ENCODE measurements at regions not wholly inside any gene's neighbourhood (a gene's known extent, or its start where the extent isn't known, plus 50 kb on each side); places are given as distances from the start of the nearest gene placed in this dataset.

DNA sequence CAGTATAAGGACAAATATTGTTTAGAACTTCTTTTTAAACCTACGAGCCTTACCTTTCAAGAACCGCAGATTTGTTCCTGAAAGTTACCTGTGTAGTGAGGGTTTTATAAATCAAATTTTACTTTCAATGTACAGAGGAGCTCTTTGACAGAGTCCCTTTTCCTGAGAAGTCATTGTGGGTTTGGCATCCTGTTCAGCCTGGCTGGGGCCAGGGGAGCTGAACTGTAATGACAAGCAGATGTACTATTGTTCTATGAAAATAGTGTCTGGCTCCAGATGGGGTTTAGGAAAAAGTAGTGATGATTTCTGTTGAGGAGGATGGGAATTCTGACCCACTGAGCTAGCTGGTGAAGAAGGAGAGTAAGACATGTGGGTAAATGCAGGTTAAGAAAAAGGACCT, 196.2 kb upstream of the PGRMC2 start:
- no peak overlapping the region for H3K27ac ChIP-seq
- H3K4me3 ChIP-seq = no peak overlapping the region
- no peak for DNase-seq
- H3K27me3 ChIP-seq = no peaks in the 10 kb centered on the region
- H3K36me3 ChIP-seq = no peaks in the 10 kb centered on the region
- intact Hi-C loops (cut with DNase I) = no loop called here
- H3K9me3 ChIP-seq = no peaks in the 10 kb centered on the region
- WGBS, 2 donors = 41 to 51% methylated on average over 2 of the region's 2 CpGs
- peaks cover 0 to 3% (median 0%) of the 10 kb centered on the region in 3 donors for H3K4me1 ChIP-seq
- TF ChIP-seq POLR2A (IDR thresholded peaks at IDR 0.05) = no peak
- TF ChIP-seq, protein P1, sequence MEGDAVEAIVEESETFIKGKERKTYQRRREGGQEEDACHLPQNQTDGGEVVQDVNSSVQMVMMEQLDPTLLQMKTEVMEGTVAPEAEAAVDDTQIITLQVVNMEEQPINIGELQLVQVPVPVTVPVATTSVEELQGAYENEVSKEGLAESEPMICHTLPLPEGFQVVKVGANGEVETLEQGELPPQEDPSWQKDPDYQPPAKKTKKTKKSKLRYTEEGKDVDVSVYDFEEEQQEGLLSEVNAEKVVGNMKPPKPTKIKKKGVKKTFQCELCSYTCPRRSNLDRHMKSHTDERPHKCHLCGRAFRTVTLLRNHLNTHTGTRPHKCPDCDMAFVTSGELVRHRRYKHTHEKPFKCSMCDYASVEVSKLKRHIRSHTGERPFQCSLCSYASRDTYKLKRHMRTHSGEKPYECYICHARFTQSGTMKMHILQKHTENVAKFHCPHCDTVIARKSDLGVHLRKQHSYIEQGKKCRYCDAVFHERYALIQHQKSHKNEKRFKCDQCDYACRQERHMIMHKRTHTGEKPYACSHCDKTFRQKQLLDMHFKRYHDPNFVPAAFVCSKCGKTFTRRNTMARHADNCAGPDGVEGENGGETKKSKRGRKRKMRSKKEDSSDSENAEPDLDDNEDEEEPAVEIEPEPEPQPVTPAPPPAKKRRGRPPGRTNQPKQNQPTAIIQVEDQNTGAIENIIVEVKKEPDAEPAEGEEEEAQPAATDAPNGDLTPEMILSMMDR (IDR thresholded peaks at IDR 0.05) = no peak

GRCh38 chr4:128483041-128483440, 195.4 kb upstream of the PGRMC2 start:
- no peak overlapping the region for H3K4me3 ChIP-seq
- WGBS, 2 donors = 78% methylated on average over 2 of the region's 2 CpGs; no CpG with 5 or more reads in 1 of the 2 donors
- no peaks in the 10 kb centered on the region for H3K27me3 ChIP-seq
- no peak overlapping the region for H3K27ac ChIP-seq
- H3K9me3 ChIP-seq = no peaks in the 10 kb centered on the region
- TF ChIP-seq POLR2A (IDR thresholded peaks at IDR 0.05) = no peak
- TF ChIP-seq, protein P1 (IDR thresholded peaks at IDR 0.05) = no peak
- DNase-seq = no peak
- H3K36me3 ChIP-seq = no peaks in the 10 kb centered on the region
- intact Hi-C loops (cut with DNase I) = no loop called here
- H3K4me1 ChIP-seq = no peaks in the 10 kb centered on the region

DNA sequence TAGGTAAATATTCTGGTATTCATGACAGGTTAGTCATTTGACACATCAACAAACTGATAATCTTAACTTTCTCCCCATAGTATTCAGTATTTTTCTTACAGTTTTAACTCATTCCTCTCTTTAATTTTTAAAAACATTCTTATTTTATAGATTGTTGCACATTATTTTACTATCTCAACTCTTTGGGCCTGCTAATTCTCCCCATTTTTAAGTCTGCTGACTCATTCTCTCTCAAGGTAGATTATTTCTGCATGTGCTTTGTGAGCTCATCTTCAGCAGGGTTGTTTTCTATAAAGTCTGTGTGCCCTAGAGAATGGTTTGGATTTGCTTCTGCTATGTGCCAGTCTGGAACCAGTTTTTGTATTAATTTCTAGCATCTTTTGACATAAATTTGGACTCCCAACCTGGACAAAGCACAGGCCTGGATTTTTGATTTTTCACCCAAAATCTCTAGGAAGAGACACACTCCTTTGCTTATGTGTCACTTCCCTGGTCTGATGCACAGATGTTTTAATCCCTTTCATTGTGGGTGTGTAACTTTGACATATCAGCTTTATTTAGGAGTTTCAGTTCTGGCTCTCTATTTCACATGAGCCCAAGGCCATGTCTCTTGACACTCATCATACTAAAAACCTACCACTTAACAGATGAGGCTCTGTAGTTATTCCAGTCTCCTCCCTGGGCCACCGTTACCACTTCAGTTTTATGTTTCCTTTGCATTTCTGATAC, 194.3 kb upstream of the PGRMC2 start:
- H3K27me3 ChIP-seq = no peaks in the 10 kb centered on the region
- 83% methylated on average over 1 of the region's 1 CpG for WGBS, 2 donors
- intact Hi-C loops (cut with DNase I) = no loop called here
- no peak overlapping the region for H3K27ac ChIP-seq
- H3K4me1 ChIP-seq = peaks cover 0 to 9% (median 0%) of the 10 kb centered on the region in 3 donors
- no peaks in the 10 kb centered on the region for H3K9me3 ChIP-seq
- no peak overlapping the region for H3K4me3 ChIP-seq
- no peak for DNase-seq
- TF ChIP-seq, protein P1 (IDR thresholded peaks at IDR 0.05) = no peak
- no peak for TF ChIP-seq POLR2A (IDR thresholded peaks at IDR 0.05)
- no peaks in the 10 kb centered on the region for H3K36me3 ChIP-seq

DNA sequence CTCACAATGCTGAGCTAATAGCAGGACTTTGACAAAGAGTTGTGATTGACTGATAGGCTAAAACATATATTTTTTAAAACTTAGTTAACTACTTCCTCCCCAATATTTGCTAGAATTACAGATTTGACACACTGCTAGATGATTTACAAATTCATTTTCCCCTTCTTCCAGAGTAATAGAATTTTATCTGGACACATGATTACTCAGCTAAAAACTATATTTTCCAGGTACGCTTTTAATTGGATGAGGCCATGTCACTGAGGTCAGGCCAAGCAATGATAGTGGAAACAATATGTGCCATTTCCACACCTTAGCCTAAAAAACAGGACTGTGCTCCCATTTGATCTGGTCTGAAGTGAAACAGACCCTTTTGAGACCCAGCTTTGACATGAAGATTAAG, 193.3 kb upstream of the PGRMC2 start:
- TF ChIP-seq, protein P1 (IDR thresholded peaks at IDR 0.05) = no peak
- TF ChIP-seq POLR2A (IDR thresholded peaks at IDR 0.05) = no peak
- intact Hi-C loops (cut with DNase I) = no loop called here
- H3K9me3 ChIP-seq = no peaks in the 10 kb centered on the region
- no peaks in the 10 kb centered on the region for H3K27me3 ChIP-seq
- no peak for DNase-seq
- no peaks in the 10 kb centered on the region for H3K36me3 ChIP-seq
- H3K4me1 ChIP-seq = peaks cover 0 to 11% (median 0%) of the 10 kb centered on the region in 3 donors
- WGBS, 2 donors = 92 to 100% methylated on average over 1 of the region's 1 CpG
- no peak overlapping the region for H3K27ac ChIP-seq
- no peak overlapping the region for H3K4me3 ChIP-seq

DNA sequence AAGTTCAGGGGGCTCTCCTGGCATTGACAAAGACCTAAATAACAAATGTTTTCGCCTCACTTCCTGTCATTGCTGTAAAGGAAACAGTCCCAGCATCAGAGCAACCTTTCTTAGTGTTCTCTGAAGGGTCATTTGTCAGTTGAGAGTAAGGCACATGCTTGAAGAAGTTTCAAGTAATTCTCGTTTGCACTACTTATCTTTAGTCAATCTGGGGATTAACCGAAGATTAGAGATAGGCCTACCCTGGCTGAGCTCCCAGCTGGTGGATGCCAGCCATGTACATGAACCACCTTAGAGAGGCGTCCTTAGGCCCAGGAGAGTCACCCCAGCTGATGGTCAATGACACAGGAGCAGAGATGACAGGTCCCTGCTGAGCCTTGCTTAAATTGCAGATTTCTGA, 189.9 kb upstream of the PGRMC2 start:
- 17 to 24% methylated on average over 4 of the region's 4 CpGs for WGBS, 2 donors
- DNase-seq = no peak
- no peak for TF ChIP-seq POLR2A (IDR thresholded peaks at IDR 0.05)
- TF ChIP-seq, protein P1 (IDR thresholded peaks at IDR 0.05) = no peak
- no peaks in the 10 kb centered on the region for H3K9me3 ChIP-seq
- no peak overlapping the region for H3K4me3 ChIP-seq
- H3K27me3 ChIP-seq = no peaks in the 10 kb centered on the region
- no peak overlapping the region for H3K27ac ChIP-seq
- no peaks in the 10 kb centered on the region for H3K36me3 ChIP-seq
- H3K4me1 ChIP-seq = peaks cover 0 to 11% (median 0%) of the 10 kb centered on the region in 3 donors
- intact Hi-C loops (cut with DNase I) = no loop called here

All from esophagus squamous epithelium (tissue), 5 donors.